ENCODE measurements at regions not wholly inside any gene's neighbourhood (a gene's known extent, or its start where the extent isn't known, plus 50 kb on each side); places are given as distances from the start of the nearest gene placed in this dataset.
"Not testable (repeated sequence)": the region's sequence is repeated elsewhere in the genome, so short reads cannot be mapped to it uniquely, and the experiment has no call there.

- no peak for TF ChIP-seq CTCF (IDR thresholded peaks at IDR 0.05; ENCODE audit: unreplicated experiment)
- no peaks in the 10 kb centered on the region for H3K9me3 Mint-ChIP-seq (ENCODE audit: low read depth)
- H3K27me3 Mint-ChIP-seq, result no peaks in the 10 kb centered on the region
- H3K4me1 Mint-ChIP-seq (ENCODE audit: low read depth), result no peaks in the 10 kb centered on the region
- no peak overlapping the region for H3K4me3 Mint-ChIP-seq (ENCODE audit: low read depth)
- no peak overlapping the region for H3K27ac Mint-ChIP-seq
- no peak for DNase-seq (ENCODE audit: low spot score, unreplicated experiment)
- no peaks in the 10 kb centered on the region for H3K36me3 Mint-ChIP-seq (ENCODE audit: insufficient read depth)
Observed at GRCh38 chr3:161630794-161631193, 134.2 kb downstream of the OTOL1 start.

- no peak for TF ChIP-seq CTCF (IDR thresholded peaks at IDR 0.05; ENCODE audit: unreplicated experiment)
- DNase-seq (ENCODE audit: low spot score, unreplicated experiment), result no peak
- H3K4me3 Mint-ChIP-seq (ENCODE audit: low read depth), result no peak overlapping the region
- H3K27me3 Mint-ChIP-seq, result no peaks in the 10 kb centered on the region
- no peaks in the 10 kb centered on the region for H3K4me1 Mint-ChIP-seq (ENCODE audit: low read depth)
- H3K9me3 Mint-ChIP-seq (ENCODE audit: low read depth), result no peaks in the 10 kb centered on the region
- H3K36me3 Mint-ChIP-seq (ENCODE audit: insufficient read depth), result no peaks in the 10 kb centered on the region
- no peak overlapping the region for H3K27ac Mint-ChIP-seq
Observed at GRCh38 chr3:161631536-161631935, 134.9 kb downstream of the OTOL1 start.

- no peaks in the 10 kb centered on the region for H3K9me3 Mint-ChIP-seq (ENCODE audit: low read depth)
- no peak for TF ChIP-seq CTCF (IDR thresholded peaks at IDR 0.05; ENCODE audit: unreplicated experiment)
- no peak overlapping the region for H3K27ac Mint-ChIP-seq
- H3K27me3 Mint-ChIP-seq, result no peaks in the 10 kb centered on the region
- DNase-seq (ENCODE audit: low spot score, unreplicated experiment), result no peak
- no peaks in the 10 kb centered on the region for H3K36me3 Mint-ChIP-seq (ENCODE audit: insufficient read depth)
- peaks cover 8% of the 10 kb centered on the region for H3K4me1 Mint-ChIP-seq (ENCODE audit: low read depth)
- no peak overlapping the region for H3K4me3 Mint-ChIP-seq (ENCODE audit: low read depth)
Observed at GRCh38 chr3:161637559-161637958, 141.0 kb downstream of the OTOL1 start.

GRCh38 chr3:161639095-161639494, 142.5 kb downstream of the OTOL1 start:
- not testable (repeated sequence) for DNase-seq (ENCODE audit: low spot score, unreplicated experiment); H3K9me3 Mint-ChIP-seq (ENCODE audit: low read depth); H3K27ac Mint-ChIP-seq; H3K4me3 Mint-ChIP-seq (ENCODE audit: low read depth); H3K36me3 Mint-ChIP-seq (ENCODE audit: insufficient read depth); H3K27me3 Mint-ChIP-seq
- peaks cover 12% of the 10 kb centered on the region for H3K4me1 Mint-ChIP-seq (ENCODE audit: low read depth)

- no peak for DNase-seq (ENCODE audit: low spot score, unreplicated experiment)
- Mint-ChIP-seq H3K4me3 (ENCODE audit: low read depth) (no peak overlapping the region), H3K36me3 (ENCODE audit: insufficient read depth) (no peaks in the 10 kb centered on the region), H3K27me3 (no peaks in the 10 kb centered on the region), H3K4me1 (ENCODE audit: low read depth) (peaks cover 13% of the 10 kb centered on the region), H3K27ac (no peak overlapping the region), H3K9me3 (ENCODE audit: low read depth) (no peaks in the 10 kb centered on the region)
- TF ChIP-seq CTCF (IDR thresholded peaks at IDR 0.05; ENCODE audit: unreplicated experiment), result no peak
Observed at GRCh38 chr3:161640181-161640580, 143.6 kb downstream of the OTOL1 start.

GRCh38 chr3:161641287-161641686, 144.7 kb downstream of the OTOL1 start:
- no peak for TF ChIP-seq CTCF (IDR thresholded peaks at IDR 0.05; ENCODE audit: unreplicated experiment)
- Mint-ChIP-seq H3K4me1 (ENCODE audit: low read depth) (peaks cover 13% of the 10 kb centered on the region), H3K4me3 (ENCODE audit: low read depth) (no peak overlapping the region), H3K27ac (no peak overlapping the region), H3K36me3 (ENCODE audit: insufficient read depth) (no peaks in the 10 kb centered on the region), H3K9me3 (ENCODE audit: low read depth) (no peaks in the 10 kb centered on the region), H3K27me3 (no peaks in the 10 kb centered on the region)
- no peak for DNase-seq (ENCODE audit: low spot score, unreplicated experiment)

All from progenitor cell of endocrine pancreas (in vitro differentiated cells).